ENCODE measurements at regions not wholly inside any gene's neighbourhood (a gene's known extent, or its start where the extent isn't known, plus 50 kb on each side); places are given as distances from the start of the nearest gene placed in this dataset.
"Not testable (repeated sequence)": the region's sequence is repeated elsewhere in the genome, so short reads cannot be mapped to it uniquely, and the experiment has no call there.

DNA sequence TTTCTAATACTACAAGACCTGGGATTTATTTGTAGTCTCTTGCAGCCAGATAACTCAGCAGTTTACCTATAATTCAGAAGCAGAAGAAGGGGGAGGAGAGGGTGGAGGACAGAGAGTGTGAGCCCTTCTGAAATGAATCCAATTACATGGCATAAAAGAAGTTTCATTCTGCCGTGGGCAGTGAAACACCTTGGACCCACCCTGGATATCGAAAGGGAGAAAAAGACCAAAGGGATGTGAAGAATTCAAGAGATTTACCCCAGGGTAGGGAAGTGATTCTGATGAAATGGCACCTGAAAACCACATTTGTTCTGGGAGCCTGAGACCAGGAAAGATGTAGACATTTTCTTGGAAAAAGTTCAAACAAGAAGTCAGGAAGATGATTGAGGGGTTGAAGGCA is 140.9 kb downstream of the NDFIP2 start:
- no peak for DNase-seq (ENCODE audit: low read depth)

- no peak for DNase-seq (ENCODE audit: low read depth)
These were observed 140.5 kb downstream of the NDFIP2 start for GRCh38 chr13:79621449-79621848.

DNA sequence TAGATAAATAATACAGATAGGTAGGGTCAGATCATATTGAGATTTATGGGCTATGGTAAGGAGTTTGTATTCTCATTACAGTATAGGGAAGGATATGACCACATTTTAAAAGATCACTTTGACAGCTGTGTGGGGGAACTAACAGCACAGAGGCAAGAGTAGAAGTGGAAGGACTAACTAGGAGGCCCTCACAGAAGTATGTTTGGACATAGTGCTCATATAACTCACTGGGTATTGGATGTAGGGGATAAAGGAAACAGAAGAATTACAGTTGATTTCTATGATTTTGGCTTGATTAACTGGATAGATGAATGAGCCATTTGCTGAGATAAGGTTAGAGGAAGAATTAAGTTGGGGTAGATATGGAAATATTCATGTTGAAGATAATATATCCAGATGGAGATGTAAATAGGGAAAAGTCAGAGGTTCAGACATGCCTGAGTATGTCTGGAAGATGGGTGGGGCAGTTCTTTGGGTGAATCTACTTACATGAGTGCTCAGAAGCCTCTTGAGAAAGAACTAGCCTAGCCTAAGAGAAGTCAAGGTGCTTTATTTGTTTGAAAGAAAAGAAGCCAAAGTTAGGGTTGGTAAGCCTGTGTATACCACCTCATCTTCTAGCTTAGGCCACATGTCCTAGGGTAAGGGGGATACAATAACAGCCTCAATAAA is 133.4 kb downstream of the NDFIP2 start:
- DNase-seq (ENCODE audit: low read depth): no peak

GRCh38 chr13:79612604-79613003 is 131.6 kb downstream of the NDFIP2 start:
- no peak for DNase-seq (ENCODE audit: low read depth)

GRCh38 chr13:79607895-79608294 is 126.9 kb downstream of the NDFIP2 start:
- not testable (repeated sequence) for DNase-seq (ENCODE audit: low read depth)

Data from M059J (cell line).